Keratinocyte (primary cell): ENCODE measurements at regions not wholly inside any gene's neighbourhood (a gene's known extent, or its start where the extent isn't known, plus 50 kb on each side); places are given as distances from the start of the nearest gene placed in this dataset.

Experiments
- DNase-seq: peaks from one replicate; pipeline ENCODE4 v3.0.0-alpha.2; 2011; ENCODE audit warnings: low read depth, missing footprints, low spot score
- FAIRE-seq: peaks from 2 replicates; lab custom pipeline; 2011; peaks lifted over from hg19 to GRCh38; lab: Jason Lieb, UNC
- H2AFZ ChIP-seq: 2 replicates; pipeline ENCODE4 v1.6.0; 2012; ENCODE audit warnings: low read length, control low read depth, inconsistent platforms; ENCODE audit not compliant: control insufficient read depth
- H3K27ac ChIP-seq: 2 replicates; pipeline ENCODE4 v1.5.1; 2011; ENCODE audit warnings: low read length; ENCODE audit not compliant: control insufficient read depth, insufficient read depth
- H3K27me3 ChIP-seq: 3 replicates; pipeline ENCODE4 v1.6.0; 2011; ENCODE audit warnings: low read length; ENCODE audit not compliant: control insufficient read depth, insufficient read depth; ENCODE audit errors: extremely low read depth
- H3K36me3 ChIP-seq, 2 experiments: 2 replicates in 1 of 2; 3 replicates in 1 of 2; pipeline ENCODE4 v1.5.1; 2011; ENCODE audit warnings: low read length in 2 of 2, mild to moderate bottlenecking in 1 of 2; ENCODE audit not compliant: control insufficient read depth in 2 of 2, insufficient read depth in 2 of 2; ENCODE audit errors: extremely low read depth in 1 of 2
- H3K4me1 ChIP-seq: 3 replicates; pipeline ENCODE4 v1.5.1; 2011; ENCODE audit warnings: low read length; ENCODE audit not compliant: control insufficient read depth, insufficient read depth; ENCODE audit errors: extremely low read depth
- H3K4me2 ChIP-seq: 3 replicates; pipeline ENCODE4 v1.6.0; 2011; ENCODE audit warnings: low read depth, low read length; ENCODE audit not compliant: control insufficient read depth, insufficient read depth; ENCODE audit errors: extremely low read depth
- H3K4me3 ChIP-seq, 3 experiments: fragments of 200-600 bp in 1 of 3; sonication (generic) in 1 of 3; 2 replicates in 2 of 3; 3 replicates in 1 of 3; pipeline ENCODE4 v1.5.1; 2011 to 2016; ENCODE audit warnings: low read length in 3 of 3, mild to moderate bottlenecking in 3 of 3, control low read depth in 2 of 3, inconsistent platforms in 1 of 3, low read depth in 1 of 3, mixed read lengths in 1 of 3, mixed run types in 1 of 3, moderate library complexity in 1 of 3; ENCODE audit not compliant: control insufficient read depth in 2 of 3, insufficient read depth in 2 of 3; ENCODE audit errors: extremely low read depth in 1 of 3
- H3K79me2 ChIP-seq: 2 replicates; pipeline ENCODE4 v1.6.0; 2012; ENCODE audit warnings: low read length; ENCODE audit not compliant: control insufficient read depth, insufficient read depth
- H3K9ac ChIP-seq: 3 replicates; pipeline ENCODE4 v1.6.0; 2011; ENCODE audit warnings: low read length; ENCODE audit not compliant: control insufficient read depth, insufficient read depth; ENCODE audit errors: extremely low read depth
- H3K9me1 ChIP-seq: 3 replicates; pipeline ENCODE4 v1.6.0; 2011; ENCODE audit warnings: low read length; ENCODE audit not compliant: control insufficient read depth, insufficient read depth; ENCODE audit errors: extremely low read depth
- H3K9me3 ChIP-seq: 2 replicates; pipeline ENCODE4 v1.5.1; 2012; ENCODE audit warnings: low read depth, low read length; ENCODE audit not compliant: control insufficient read depth
- H4K20me1 ChIP-seq: 3 replicates; pipeline ENCODE4 v1.6.0; 2011; ENCODE audit warnings: low read length; ENCODE audit not compliant: control insufficient read depth, insufficient read depth; ENCODE audit errors: extremely low read depth
- EZH2 ChIP-seq: IDR thresholded peaks from one replicate; pipeline ENCODE4 v1.6.1; 2012; ENCODE audit warnings: inconsistent platforms, mild to moderate bottlenecking, low read length, moderate library complexity
- dilution Hi-C: fragments of 300-500 bp; cut with MboI; formaldehyde crosslinking; loops from one replicate; pipeline ENCODE4 v1.7.0; 2020; ENCODE audit warnings: low sequenced_read_pairs; ENCODE audit not compliant: extremely low pct_ligation_motif_present
- TF ChIP-seq, protein P1 (sequence below), 3 experiments: IDR thresholded peaks in 1 of 3; conservative IDR thresholded peaks in 1 of 3; optimal IDR thresholded peaks in 1 of 3; 2 replicates in 2 of 3; 3 replicates in 1 of 3; pipeline versions ENCODE3 to v1.5.1; 2011; ENCODE audit warnings: low read length in 3 of 3, mild to moderate bottlenecking in 3 of 3, moderate library complexity in 2 of 3, control low read depth in 1 of 3, inconsistent platforms in 1 of 3; ENCODE audit not compliant: insufficient read depth in 2 of 3; ENCODE audit errors: extremely low read depth in 1 of 3

DNA sequence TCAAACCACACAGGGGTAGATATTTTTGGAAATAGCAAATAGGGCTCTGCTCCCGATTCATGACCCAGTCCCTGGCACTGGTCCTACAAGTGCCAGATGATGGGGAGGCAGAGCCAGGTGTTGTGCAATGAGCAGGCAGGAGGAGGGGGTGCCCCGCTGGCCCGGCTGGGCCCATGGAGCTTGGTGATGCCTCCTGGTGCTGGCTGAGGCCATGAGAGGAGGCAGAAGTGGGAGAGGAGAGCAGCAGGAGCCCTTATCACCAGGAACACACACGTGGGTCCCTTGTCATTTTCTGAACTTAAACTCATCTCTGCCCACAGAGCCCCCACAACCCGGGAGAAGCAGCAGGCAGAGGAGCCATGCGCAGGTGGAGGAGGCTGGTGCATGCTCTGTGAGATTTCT lies 90.5 kb upstream of the MAPK4 start:
- H3K79me2 ChIP-seq = no peaks in the 10 kb centered on the region
- no peak overlapping the region for H3K9ac ChIP-seq
- no peak overlapping the region for H3K27ac ChIP-seq
- no peak overlapping the region for H3K4me3 ChIP-seq
- TF ChIP-seq EZH2 = no peak
- TF ChIP-seq, protein P1, sequence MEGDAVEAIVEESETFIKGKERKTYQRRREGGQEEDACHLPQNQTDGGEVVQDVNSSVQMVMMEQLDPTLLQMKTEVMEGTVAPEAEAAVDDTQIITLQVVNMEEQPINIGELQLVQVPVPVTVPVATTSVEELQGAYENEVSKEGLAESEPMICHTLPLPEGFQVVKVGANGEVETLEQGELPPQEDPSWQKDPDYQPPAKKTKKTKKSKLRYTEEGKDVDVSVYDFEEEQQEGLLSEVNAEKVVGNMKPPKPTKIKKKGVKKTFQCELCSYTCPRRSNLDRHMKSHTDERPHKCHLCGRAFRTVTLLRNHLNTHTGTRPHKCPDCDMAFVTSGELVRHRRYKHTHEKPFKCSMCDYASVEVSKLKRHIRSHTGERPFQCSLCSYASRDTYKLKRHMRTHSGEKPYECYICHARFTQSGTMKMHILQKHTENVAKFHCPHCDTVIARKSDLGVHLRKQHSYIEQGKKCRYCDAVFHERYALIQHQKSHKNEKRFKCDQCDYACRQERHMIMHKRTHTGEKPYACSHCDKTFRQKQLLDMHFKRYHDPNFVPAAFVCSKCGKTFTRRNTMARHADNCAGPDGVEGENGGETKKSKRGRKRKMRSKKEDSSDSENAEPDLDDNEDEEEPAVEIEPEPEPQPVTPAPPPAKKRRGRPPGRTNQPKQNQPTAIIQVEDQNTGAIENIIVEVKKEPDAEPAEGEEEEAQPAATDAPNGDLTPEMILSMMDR (optimal IDR thresholded peaks at IDR 0.05 in 1 of 3, IDR thresholded peaks at IDR 0.05 in 1 of 3, conservative IDR thresholded peaks at IDR 0.05 in 1 of 3; ENCODE audit: extremely low read depth in 1 of 3, insufficient read depth in 2 of 3, low read length in 3 of 3) = no peak
- H2AFZ ChIP-seq = no peak overlapping the region
- DNase-seq (no peak), FAIRE-seq (no peak)
- H4K20me1 ChIP-seq = no peaks in the 10 kb centered on the region
- no peaks in the 10 kb centered on the region for H3K9me1 ChIP-seq
- H3K9me3 ChIP-seq = no peaks in the 10 kb centered on the region
- no peaks in the 10 kb centered on the region for H3K4me1 ChIP-seq
- no peak overlapping the region for H3K4me2 ChIP-seq
- dilution Hi-C loops = no loop called here
- peaks cover 3% of the 10 kb centered on the region for H3K27me3 ChIP-seq
- no peaks in the 10 kb centered on the region for H3K36me3 ChIP-seq

DNA sequence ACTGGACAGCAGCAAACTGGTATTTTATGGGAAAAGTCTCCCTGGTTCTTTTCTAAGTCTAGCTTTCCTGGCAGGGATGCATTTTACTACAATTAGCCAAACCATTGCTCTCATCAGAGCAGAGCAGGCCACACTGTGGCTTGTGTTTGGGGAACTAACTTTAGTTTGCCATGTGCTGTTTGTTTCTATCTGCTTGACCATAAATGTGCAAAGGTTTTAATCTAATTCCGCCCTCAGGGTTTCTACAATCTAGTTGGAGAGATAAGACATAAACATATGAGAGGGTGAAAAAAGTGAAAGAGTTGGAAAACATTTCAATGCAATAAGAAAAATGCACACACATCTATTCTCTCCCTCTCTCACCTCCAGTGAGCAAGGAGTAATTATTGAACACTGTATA lies 86.9 kb upstream of the MAPK4 start:
- dilution Hi-C loops = no loop called here
- no peak for FAIRE-seq

More for the DNA sequence above, 86.9 kb upstream of the MAPK4 start:
- Histone ChIP-seq H2AFZ (no peak overlapping the region), H3K9me1 (no peaks in the 10 kb centered on the region), H3K27me3 (peaks cover 3% of the 10 kb centered on the region), H3K4me2 (no peak overlapping the region), H3K9ac (no peak overlapping the region), H3K27ac (no peak overlapping the region), H3K9me3 (no peaks in the 10 kb centered on the region), H3K79me2 (no peaks in the 10 kb centered on the region), H4K20me1 (no peaks in the 10 kb centered on the region), H3K4me1 (no peaks in the 10 kb centered on the region), H3K4me3 (no peak overlapping the region), H3K36me3 (no peaks in the 10 kb centered on the region)
- no peak for TF ChIP-seq EZH2
- TF ChIP-seq, protein P1 (optimal IDR thresholded peaks at IDR 0.05 in 1 of 3, IDR thresholded peaks at IDR 0.05 in 1 of 3, conservative IDR thresholded peaks at IDR 0.05 in 1 of 3; ENCODE audit: extremely low read depth in 1 of 3, insufficient read depth in 2 of 3, low read length in 3 of 3) = no peak
- no peak for DNase-seq
